RKO (cell line): ENCODE measurements at regions not wholly inside any gene's neighbourhood (a gene's known extent, or its start where the extent isn't known, plus 50 kb on each side); places are given as distances from the start of the nearest gene placed in this dataset.

Experiments used
- DNase-seq: peaks from one replicate; pipeline ENCODE4 v3.0.0-alpha.2; 2016; ENCODE audit warnings: low spot score

DNA sequence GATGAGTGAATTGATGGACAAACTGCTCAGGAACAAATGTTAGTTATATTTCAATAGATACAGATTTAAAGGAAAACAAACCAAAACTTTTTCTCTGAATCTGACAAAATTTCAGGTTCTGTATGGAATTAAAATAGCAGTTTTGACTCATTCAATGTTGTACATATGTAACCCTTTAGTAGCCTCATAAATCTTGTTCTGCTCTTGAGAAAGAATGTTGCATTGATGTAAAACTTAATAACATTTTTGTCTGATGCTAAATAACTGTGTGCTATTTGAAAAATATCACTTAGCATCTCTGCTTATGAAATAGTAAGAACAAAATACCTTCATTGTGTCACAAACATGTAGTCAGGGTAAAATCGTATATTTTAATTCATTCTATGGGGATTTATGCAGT lies 168.9 kb upstream of the NOVA1 start:
- no peak for DNase-seq

DNA sequence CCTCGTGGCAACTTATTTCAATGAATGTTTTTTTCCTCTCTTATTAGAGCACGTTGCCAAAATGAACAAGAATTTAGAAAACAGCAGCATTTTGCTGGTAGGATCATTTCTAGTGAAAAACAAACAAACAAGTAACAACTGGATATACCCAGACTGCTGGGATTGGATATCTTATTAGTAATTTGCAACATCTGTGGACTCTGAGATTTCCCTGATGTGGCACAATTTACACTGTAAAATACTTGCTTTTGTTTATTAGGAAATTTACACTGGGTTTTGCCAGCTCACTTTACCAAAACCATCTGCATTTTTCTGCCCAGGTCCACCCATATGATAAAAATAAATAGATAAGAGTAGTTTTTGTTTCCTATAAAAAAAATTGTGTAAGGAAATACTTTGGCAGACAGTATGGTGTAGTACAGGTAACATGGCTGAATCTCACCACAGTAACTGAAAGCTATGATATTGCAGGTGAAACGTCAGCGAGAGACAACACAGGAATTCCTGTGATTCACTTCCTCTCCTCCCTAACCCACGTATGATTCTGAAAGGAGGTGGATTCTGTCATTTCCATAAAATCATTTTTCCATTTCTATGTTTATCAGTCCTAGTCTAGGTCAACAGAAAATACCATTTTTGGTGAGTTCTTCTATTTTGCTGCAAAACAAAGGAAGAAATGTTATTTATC lies 176.2 kb upstream of the NOVA1 start:
- peak; percentile 3 for DNase-seq

DNA sequence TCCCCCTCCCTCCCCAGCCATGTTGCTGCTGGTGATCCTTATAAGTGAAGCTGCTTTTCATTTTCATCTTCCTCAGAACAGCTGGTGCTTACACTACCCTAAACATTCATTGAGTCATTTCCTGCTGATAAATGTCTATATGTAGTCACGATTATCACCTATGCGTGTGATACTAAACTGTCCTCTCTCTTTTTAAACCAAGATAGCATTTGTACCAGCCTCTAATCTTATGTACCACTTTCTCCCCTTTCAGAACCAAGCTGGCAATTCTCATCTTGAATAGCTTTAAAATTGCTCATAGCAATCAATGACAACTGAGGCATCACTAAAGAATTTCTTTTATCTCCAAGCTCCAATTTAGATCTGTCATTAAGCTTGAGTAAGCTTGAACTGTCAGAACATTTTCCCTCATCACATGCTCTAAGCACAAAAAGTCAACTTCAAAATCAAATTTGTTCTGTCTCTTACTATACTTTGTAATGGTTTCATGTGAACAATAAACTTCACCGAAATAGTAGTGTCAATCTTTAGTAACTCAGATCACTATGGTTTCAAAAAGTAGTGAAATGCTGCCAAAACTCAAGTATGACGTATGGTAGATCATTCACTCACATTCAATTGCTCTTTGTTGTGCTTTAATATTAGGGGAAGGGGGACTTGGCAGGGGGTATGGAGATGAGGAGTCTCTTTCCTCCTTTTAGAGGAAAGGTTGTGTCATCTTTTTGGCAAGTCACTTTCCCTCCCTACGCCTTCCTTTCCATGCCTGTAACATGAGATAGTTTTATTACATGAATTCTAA lies 178.1 kb upstream of the NOVA1 start:
- DNase-seq, result peak; percentile 55

DNA sequence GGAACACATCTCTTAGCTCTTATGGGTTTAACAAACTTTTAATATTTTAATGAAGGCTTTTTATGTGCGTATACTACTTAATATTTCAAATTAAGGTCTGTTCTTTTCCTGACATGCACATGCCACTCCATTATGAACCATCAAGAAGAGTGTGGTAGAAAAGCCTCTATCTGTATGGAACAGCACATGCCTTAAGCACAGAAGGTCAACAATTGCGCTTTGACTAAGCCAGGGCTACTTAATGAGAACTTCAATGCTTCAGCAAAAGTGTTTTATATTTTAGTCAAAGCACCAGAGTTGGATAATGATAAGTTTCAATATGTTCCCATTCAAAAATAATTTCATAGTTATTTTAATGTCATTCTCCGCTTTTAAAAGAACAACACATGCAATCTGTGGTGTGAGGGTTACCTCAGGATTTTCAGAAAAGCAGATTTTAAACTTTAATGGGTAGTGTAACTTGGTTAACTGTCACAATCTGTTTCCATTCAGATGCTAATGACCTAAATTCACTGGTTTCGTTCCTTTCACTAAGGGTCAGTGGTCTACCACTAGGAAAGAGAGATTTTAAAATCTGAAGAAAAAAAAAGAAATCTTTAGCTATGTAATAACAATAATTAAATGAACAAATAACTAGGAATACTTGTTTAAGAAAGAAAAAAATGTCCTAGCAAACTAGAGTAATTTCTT lies 193.4 kb upstream of the NOVA1 start:
- no peak for DNase-seq

DNA sequence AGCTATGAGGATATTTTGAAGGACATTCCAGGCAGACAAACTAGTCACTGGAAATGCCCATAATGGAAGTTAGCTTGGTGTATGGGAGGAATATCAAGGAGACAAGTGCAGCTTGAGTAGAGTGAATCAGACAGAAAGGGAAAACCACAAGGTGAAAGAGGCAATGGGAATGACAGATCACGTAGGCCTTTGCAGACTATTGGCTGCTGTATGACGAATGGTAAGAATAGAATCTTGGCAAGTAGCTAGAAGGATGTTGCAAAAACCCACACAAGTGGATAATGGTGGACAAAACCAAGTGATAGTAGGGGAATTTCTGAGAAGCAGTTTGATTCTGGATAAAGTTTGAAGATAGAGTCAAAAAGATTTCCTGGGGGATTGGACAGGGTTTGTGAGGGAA lies 196.9 kb upstream of the NOVA1 start:
- DNase-seq, result no peak

DNA sequence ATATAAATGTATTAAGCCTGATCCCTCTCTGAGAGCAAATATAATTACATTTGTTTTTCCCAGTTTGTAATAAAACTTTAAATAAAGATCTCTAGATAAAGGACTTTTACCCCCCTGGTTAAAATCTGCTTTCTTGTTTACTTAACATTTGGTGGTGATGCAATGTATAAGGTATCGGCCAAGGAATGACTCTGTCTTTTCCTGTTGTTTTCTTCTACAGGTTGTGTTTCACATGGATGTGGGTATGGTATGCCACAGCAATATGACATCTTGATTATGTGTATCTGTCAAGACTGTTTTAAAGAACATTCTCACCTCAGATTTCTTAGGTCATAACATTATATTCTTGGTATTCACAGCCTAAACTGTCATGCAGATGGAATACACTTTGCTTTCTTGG lies 210.6 kb upstream of the NOVA1 start:
- no peak for DNase-seq

DNA sequence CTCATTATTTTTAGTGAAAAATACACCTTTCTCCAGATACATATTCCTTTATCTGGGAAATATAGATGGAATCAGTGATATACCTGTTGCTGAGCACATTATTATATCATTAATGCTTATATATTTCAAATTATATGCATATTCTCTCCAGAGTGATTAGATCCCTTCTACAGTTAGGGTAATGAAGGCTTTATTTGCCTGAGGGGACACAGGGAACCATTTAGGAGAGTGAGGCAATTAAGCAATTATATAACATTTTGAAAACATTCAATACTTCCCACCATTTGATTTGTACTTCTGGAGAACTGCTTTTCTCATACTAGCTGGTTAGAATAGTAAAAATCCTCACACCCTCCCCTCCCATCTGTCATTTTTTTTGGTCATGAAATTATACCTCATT lies 212.8 kb upstream of the NOVA1 start:
- DNase-seq, result no peak

DNA sequence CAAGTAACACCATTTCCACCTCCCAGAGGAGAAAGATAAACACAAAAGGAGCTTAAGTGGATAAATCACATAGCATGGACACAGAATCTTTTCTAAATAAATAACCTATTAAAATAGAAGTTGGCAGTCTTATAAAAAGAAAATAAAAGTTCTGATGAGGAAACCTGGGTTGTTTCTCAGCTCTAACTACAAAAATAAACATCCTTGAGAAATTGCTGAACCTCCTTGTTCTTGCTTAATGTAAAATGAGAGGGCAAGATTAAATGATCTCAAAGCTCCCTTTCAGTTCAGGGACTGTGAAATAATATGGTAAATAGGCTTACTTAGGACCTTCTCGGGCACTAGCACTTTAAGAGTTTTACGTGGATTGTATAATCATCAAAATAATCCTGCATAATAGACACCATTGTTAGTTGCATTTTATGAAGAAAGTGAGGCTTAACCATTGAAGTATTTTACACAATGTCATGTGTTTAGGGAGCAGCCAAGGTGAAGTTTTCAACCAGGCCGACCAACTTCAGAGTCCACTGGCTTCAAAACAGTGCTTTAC lies 214.0 kb upstream of the NOVA1 start:
- DNase-seq, result no peak

DNA sequence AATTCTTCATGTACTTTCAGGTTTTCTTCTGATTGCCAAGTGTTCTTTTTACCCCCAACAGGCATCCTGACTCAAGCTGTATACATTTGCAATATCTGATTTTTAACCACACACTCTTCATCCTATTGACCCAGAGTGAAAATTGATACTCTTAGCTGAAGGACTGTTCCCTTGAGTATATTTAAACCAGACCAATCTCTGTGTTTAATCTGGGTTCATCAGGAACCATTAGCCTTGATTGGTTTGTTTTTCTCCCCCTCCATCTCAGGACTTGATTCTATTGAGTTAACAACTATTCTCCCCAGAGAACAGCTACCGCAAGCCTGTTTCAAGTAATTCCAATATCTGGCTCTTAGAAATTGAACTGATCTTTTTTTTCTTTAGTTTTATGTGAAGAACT lies 222.3 kb upstream of the NOVA1 start:
- DNase-seq, result no peak

DNA sequence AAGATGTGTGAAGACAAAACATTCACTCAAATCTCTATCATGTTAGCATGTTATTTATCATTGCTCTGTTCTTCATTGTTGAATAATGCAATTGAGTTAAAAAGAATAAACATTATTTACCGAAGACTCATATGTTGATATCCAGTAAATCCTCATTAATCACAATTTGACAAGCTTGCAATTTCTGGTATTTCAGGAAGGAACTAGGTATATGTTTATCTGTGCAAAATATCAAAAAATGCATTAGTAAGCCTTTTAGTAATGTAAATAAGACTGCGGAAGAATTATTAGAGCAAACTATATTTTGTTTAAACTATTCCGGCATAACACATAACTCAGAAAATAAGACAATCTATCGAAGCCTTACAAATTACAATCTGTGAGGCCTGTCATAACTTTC lies 222.7 kb upstream of the NOVA1 start:
- no peak for DNase-seq

DNA sequence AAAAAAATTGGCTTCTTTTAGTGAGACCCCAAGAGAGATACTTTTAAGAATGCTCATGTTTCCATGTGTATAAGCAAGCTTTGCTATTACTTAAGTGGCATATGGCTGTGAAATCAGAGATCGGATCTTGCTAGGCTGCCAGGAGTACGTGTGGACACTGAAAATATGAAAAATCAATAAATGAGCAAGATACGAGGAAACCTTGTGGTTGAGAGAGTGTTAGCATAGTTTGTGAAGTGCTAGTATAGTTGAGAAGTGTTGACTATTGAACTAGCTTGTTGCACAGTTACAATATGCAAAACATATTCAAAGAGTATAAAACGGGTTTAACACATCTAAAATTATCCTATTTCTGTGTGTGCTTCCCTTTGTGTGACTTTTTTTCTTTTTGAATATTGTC lies 230.9 kb upstream of the NOVA1 start:
- DNase-seq, result no peak

DNA sequence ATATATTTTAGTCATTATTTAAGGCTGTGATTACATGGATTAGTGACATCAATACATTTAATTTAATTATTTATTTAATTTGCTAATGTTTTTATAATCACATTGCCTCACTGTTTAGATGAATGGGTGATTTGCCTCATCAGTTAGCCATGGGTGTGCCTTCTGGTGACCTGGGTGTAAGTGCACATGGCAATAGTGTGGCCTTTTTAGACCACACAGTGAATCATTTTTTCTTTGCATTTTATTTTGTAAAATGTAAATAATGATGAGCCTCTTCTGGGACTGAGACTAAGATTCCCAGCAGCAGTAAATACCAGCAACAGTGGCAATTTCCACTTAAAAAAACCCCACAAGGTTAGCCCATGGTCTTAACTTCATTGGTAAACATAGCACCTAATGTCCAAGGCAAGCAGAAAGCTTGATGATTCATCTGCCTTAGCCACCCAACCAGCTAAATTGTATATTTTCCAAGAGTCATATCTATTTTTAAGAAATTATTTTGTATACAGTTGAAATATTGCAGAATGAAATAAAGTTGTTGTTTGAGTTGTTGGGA lies 235.9 kb upstream of the NOVA1 start:
- DNase-seq, result no peak

DNA sequence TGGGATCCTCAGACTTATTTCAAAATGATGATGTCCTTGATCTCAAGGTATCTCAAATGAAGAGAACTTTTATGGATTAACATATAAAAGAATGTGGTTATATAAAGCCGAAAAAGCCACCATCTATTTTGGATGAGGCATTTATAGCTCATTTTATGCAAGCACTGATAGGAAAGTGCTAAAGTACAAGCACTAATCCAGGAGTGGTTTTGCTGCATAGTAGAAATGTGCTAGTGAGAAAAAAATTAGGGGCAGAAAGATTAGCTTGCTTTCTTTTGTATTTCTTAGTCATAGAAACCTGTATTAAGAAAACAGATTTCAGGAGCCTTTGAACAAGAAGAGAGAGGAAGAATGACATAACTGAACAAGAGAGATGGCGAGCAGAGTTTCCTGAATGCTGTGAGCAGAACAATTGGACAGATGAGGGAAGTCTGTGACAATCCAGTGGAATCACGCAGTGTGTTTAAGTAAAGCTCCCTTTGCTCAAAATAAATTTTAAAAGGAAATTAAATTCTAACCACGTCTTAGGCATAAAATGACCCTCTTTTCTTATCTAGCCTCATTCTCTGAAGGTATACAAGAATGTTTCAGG lies 238.2 kb upstream of the NOVA1 start:
- DNase-seq, result no peak

DNA sequence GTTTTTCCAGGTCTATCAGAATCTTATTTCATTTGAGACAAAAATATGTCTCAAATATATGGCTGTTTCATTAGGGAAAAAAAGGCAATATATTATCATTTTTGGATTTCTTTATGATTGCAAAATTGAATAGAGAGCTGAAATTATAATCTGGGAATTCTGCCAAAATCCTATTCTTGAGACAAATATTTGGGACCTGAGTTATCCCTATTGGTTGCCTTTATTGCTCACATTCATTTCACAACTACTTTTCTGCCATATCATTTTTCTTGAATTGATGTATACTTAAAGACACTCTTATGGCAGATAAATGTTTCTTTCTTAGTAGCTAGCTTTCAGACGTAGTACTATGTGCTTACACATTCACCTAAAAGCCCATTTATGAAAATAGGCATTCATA lies 241.6 kb upstream of the NOVA1 start:
- no peak for DNase-seq

DNA sequence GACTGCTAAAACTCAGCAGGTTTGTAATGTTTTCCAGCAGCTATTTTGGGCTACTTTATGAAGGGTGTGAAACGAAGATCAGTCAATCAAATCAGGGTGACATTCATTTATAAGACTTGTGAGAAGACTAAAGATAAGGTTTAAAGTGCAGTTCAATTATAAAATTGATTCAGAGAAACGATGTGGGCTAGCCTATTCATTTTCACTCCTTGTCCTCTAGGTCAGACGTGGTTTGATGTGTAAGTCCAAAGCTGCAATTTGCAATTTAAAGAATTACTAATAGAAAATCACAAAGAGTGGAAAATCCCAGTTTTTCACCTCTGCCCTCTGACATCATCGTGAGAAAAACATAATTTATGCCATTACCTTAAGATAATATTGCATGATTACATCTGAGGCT lies 243.5 kb upstream of the NOVA1 start:
- no peak for DNase-seq

DNA sequence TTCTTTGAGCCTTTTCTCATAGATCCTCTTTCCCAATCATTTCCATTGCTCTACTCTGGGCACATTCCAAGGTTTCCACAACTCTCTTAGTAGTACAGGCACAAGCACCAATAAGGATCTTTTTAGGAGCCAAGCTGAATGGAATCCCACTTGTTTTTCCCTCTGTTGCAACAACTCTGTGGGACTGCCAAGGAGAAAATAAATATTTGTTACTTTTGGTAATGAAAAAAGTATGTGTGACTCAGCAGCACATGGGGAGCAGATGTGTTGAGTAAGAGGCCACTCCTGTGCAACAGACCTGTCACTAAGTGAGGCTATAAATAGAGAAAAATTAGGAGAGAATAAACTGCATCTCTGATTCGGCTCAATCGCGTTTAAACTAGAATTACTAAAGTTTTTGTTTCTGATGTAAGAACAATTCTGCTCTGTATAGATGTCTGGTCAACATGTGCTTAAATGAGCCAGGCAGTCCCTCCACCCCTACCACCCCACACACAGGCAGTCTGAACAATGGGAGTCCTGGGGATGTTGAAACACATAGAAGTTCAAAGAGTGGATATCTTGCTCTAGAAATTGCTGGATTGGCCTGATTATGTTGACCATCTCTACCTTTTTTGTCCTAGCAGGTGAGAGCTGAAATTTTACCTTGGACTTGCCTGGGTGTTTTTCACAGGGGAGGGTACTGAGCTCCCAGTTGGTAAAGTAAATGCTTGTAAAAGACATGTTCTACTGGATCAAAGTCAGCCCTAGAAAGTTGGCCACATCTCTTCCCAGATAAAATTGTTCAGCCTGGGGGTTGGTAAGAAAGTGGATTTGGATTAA lies 244.3 kb upstream of the NOVA1 start:
- DNase-seq, result peak; percentile 78

DNA sequence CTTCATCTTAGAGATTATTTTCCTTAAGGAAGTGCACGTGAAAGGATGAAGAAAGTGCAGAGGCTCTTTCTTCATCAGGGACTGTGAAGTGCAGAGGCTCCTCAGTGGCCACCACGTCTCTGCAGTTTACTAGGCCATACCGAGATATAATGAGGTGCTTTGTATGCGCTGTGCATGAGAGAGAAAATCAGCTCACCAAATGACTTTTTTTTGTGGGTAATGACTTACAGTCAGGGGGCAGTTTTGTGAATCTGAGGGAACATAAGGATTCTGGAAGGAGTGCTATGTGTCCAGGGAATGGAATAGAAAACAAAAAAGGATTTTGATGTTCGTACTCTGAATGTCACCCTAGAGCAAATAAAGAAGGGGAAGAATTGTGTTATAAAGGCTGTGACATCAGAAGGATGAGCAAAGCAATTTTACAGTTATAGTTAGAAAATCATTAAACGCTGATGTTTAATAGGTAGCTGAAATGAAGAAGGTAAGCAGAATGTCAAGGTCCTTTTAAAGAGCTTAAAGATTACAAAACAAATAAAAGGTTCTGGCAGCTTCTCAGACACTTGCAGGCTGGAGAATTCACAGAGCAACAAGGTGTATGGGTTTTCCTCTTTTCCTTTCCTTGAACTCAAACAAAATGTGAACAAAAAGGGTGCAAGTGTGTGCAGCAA lies 247.5 kb upstream of the NOVA1 start:
- no peak for DNase-seq

DNA sequence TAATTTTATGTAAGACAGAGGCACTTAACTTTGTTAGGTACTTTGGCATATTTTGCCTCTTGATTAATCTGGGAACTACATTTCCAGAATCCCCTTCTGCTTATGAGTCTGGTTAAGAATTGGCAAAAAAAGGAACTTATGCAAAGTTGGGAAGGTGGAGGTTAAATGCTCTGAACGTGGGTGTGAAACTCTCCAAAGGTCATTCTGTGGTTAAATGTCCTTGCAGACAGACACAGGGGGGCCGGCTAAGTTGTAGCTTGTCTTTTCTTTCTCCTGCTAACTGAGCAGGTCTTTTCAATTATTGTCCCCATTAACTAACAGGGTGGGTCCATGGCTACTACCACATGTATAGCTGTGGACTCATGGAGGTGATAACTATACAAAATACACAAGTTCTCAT lies 248.6 kb upstream of the NOVA1 start:
- no peak for DNase-seq

DNA sequence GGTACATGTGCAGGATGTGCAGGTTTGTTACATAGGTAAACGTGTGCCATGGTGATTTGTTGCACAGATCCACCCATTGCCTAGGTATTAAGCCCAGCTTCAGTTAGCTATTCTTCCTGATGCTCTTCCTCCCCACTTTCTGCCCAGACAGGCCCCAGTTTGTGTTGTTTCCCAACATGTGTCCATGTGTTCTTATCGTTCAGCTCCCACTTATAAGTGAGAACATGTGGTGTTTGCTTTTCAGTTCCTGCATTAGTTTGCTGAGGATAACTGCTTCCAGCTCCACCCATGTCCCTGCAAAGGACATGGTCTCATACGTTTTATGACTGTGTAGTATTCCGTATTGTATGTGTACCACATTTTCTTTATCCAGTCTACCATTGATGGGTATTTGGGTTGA lies 251.7 kb upstream of the NOVA1 start:
- no peak for DNase-seq

DNA sequence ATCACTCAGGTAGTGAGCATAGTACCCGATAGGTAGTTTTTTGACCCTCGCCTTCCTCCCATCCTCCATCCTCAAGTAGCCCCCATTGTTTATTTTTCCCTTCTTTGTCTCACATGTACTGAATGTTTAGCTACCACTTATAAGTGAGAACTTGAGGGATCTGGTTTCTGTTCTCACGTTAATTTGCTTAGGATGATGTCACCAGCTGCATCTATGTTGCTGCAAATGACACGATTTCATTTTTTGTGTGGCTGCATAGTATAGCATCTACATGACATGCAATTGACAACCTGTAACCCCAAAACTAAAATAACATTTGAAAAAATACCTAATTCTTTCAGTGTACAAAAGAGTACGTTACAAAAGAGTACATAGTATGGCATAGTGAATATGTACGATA lies 254.0 kb upstream of the NOVA1 start:
- no peak for DNase-seq
